DMS53 treated with DMSO at 0.1 percent for 48 hours (cell line): ENCODE measurements at regions not wholly inside any gene's neighbourhood (a gene's known extent, or its start where the extent isn't known, plus 50 kb on each side); places are given as distances from the start of the nearest gene placed in this dataset.
"Not testable (repeated sequence)": the region's sequence is repeated elsewhere in the genome, so short reads cannot be mapped to it uniquely, and the experiment has no call there.

Experiments
- DNase-seq: peaks from one replicate; lab custom pipeline; 2025; ENCODE audit not compliant: unreplicated experiment; lab: John Stamatoyannopoulos, UW

GRCh38 chr1:148279002-148279542, 127.0 kb upstream of the NBPF11 start:
- not testable (repeated sequence) for DNase-seq

- DNase-seq = not testable (repeated sequence)
Observed at GRCh38 chr1:148277865-148278279, 125.8 kb upstream of the NBPF11 start.

- not testable (repeated sequence) for DNase-seq
Observed at GRCh38 chr1:148267066-148267465, 115.0 kb upstream of the NBPF11 start.

DNA sequence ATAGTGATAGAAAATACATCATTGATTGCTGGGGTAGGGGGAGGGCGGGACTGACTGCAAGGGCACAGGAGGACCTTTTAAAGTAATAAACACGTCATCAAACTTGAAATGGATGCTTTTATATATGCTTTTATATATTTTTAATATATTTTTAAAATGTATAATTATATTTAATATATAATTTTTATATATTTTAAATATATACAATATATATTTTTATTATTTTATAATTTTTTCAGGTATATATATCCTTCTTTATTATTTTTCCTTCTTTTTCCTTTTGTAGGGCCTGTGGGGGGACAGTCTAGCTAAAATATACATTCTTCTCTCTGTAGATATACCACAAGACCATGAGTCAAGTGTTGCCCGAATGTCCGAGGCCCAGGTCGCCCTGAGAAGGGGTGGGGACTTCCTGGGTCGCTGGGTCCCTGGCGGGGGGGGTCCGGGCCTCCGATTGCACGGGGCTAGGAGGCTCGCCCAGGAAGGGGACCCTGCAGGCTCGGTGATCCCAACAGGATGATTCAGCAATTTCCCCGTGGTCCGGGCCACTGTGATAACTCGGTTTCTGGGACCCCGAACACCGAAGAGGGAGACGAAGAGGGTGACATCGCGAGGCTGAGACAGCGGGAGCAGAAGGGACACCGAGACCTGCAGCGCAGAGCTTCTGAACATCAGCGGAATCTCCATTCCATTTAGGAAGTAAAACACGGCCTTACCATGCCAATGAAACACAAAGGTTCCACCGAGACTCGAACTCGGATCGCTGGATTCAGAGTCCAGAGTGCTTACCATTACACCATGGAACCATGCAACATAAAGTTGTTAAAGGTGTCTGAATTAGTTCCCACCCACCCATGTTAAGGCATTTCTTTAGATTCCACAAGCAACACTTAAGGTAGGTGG, 112.5 kb upstream of the NBPF11 start:
- peak; percentile 35 for DNase-seq

GRCh38 chr1:148263906-148264255, 111.8 kb upstream of the NBPF11 start:
- no peak for DNase-seq

DNA sequence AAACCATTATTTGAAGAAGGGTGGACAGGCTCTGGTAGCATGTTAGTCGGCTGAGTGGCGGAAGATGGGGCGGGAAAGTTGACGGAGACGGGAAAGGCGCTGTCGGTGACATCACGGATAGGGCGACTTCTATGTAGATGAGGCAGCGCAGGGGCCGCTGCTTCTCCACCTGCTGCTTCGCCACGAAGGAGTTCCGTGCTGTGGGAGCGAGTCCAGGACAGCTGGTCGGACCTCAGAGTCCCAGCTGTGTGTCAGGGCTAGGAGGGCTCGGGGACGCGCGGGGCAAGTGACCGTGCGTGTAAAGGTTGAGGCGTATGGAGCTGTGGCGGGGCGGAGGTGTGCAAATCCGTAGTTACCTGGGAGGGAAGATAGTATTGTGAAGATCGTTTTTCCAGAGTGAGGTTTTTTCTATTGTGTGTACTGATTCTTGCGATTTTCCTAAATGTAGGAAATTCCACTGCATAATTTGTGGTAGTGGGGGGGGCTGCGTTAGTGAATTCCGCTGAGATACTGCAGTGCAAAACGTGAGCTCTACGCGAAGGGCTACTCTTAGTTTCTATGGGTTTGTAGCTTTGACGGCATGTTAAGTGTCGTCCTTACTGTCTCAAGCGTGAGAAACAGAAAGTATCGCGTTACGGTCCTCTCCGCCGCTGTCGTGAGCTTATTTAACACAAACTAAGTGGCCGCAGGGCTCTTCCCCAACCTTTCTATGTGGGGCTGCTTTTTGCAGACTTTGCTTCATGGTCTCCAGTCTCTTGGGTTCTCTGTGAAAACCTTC, 111.2 kb upstream of the NBPF11 start:
- DNase-seq = peak; percentile 91

- DNase-seq = not testable (repeated sequence)
Observed at GRCh38 chr1:148261684-148262083, 109.6 kb upstream of the NBPF11 start.

- DNase-seq = not testable (repeated sequence)
Observed at GRCh38 chr1:148257886-148258285, 105.8 kb upstream of the NBPF11 start.

GRCh38 chr1:148254611-148255429, 102.7 kb upstream of the NBPF11 start:
- peak; percentile 11 for DNase-seq

DNA sequence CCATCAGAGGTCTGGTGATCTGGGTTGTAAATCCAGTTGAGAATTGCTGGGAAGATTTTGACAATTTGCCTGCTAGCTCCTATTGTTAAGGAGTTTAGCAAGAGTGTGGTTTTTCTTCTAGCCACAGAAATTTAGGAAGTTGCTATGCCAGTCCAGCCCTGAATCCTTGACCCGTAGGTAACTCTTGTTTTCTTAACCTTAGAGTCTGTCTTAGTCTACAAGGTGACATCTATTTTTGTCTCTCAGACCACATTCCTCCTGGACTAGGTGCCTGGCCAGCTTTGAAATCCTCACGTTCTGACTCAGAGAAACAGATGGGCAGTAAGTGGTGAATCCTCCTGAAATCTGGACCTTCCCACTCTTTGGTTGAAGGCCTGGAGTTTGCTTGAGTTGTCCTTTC, 101.7 kb upstream of the NBPF11 start:
- not testable (repeated sequence) for DNase-seq

GRCh38 chr1:148248798-148249197, 96.7 kb upstream of the NBPF11 start:
- not testable (repeated sequence) for DNase-seq

DNA sequence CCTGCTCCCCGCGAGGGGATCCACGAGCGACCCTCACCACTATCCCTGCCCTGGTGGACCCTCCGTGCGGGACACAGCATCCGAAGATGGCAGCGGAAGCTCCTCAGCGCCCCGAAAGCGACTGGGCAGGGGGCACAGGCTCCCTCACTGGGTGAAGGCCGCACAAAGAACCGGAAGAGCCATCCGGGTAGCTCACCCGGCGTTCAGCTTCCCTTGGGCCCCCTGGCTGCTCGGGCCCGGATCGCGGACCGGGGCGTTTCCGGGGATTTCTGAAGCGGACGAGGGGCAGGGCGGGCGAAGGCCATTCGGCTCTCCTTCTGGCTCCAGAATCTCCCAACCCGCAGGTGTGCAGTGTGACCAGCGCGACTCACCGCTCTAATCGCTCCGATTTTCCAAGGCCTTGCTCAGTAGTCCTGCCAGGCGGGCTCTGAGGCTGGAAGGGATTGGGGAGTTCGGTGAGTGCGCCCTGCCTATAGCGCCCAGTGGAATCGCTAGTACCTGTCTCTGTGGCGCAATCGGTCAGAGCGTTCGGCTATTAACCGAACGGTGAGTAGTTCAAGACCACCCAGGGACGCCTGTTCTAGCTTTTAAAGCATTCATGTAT, 94.3 kb upstream of the NBPF11 start:
- DNase-seq = not testable (repeated sequence)

DNA sequence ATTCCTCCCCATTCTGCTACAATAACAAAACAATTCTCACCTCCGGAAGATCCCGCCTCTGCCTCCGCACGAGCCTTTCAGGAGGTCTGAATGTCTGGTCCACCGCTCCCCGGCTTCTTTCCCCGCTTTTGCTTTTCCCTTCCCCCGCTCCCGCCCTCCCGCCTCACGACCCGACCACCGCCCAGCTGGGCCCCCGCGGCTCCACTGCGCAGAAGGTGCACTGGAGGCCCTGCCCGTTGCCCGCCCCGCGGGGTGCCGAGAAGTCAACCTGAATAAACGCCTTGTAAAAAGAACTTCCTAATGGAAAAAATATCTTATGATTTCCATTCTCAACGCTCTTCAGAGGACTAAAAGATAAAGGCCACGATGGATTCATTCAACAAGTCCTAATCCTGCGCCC, 93.8 kb upstream of the NBPF11 start:
- DNase-seq = not testable (repeated sequence)

DNA sequence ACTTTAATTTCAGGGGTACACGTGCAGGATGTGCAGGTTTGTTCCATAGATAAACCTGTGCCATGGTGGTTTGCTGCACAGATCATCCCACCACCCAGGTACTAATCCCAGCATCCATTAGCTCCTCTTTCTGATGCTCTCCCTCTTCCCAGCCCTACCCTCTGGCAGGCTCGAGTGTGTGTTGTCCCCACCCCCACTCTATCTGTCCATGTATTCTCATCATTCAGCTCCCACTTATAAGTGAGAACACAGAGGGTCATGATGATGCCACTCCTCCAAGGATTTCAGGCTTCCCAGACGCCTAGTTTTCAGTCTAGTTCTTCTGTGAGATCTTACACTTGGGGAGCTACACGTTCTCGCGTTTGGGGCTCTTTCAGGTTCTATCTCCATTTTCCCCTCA, 93.4 kb upstream of the NBPF11 start:
- not testable (repeated sequence) for DNase-seq

DNA sequence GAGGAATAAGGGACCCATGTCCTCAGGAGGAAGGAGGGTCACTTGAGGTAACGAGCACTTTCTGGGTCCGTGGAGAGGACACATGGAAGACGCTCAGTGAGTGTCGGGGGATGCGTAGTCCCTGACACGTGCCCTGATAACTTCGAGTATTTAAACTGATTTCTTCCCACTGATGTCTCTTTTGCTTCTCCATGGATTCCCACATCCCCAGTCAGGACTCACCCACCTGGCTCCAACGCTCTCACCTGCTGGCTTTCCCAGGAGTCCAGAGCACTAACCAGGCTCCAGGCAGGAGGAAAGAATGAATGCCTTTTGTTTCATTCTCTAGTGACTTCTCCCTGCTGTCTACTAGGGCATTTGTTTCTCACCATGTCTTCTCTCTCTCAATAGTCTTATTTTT, 81.2 kb upstream of the NBPF11 start:
- not testable (repeated sequence) for DNase-seq

DNA sequence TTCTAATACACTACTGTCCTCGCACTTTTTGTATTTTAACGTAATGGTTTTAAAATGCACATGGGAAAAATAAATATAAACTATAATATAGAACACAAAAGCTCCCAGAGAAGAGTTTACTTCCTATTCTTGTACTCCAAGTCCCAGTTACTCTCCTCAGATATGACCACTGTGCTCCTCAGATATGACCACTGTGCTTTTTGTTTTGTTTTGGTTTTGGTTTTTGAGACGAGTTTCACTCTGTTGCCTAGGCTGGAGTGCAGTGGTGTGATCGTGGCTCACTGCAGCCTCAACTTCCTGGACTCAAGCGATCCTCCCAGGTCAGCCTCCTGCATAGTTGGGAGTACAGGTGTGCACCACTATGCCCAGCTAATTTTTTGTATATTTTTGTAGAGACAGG, 76.8 kb upstream of the NBPF11 start:
- not testable (repeated sequence) for DNase-seq

DNA sequence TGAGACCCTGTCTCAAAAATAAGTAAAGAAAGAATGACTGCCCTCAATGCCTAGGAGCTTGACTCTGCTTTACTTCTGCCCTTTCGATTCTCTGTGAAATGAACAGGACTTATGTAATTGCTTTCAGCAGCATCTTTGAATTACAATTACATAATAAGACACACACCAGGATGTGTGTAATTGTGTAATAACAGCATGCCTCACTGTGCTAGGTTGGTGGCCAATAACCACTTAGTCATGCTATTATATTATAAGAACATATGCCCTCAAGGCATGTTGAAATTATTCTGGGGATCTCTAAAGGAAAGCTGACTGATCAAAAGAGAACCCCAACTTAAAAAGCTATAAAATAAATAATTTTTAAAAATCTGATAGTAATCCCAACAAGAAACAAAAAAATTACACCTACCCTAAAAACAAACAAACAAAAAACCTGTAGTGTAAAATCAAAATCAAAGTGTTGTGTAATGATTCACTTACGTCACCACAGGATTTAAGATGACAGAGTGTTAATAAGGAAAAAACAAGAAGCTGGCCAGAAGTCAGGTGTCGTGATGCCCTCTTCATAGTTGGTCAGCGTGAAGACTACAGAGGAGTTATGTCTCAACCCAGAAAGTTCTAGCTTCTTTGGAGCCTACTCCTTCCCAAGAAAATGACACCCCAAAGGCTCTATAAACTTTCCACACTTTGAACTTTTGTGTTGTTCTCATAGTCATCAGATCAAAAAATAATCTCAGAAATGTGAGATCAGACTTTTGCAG, 70.5 kb upstream of the NBPF11 start:
- not testable (repeated sequence) for DNase-seq

GRCh38 chr1:148221593-148221992, 69.5 kb upstream of the NBPF11 start:
- DNase-seq = not testable (repeated sequence)

- DNase-seq = not testable (repeated sequence)
Observed at GRCh38 chr1:148219229-148219628, 67.1 kb upstream of the NBPF11 start.

DNA sequence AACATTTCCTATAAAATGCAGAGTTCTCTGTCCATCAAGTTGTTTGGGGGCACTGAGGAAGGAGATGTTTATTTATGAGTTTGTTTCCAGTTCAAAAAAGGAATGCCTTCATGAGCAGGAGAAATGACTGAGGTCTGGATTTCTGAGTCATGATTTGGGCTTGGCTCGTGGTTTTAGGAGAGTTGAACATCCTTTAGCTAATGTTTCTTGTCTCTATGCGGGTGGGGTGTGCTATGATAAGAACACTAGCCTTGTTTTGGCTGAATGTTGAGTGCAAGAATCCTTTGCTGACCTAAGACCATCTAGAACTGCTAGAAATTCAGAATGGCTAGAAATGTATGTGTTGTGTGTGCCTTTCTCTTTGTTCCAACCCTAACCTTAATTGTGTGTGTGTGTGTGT, 59.1 kb upstream of the NBPF11 start:
- DNase-seq = not testable (repeated sequence)
